Caco-2 (cell line): ENCODE measurements at regions not wholly inside any gene's neighbourhood (a gene's known extent, or its start where the extent isn't known, plus 50 kb on each side); places are given as distances from the start of the nearest gene placed in this dataset.

Experiments used
- BruUV-seq: library from RNA; stranded (reverse); fragments of 400-500 nt; replicated peaks from 2 replicates; lab custom pipeline; 2021; lab: Mats Ljungman, UMichigan
- CTCF ChIA-PET: fragments of 300-600 bp; sonication (Branson Sonifier 250); formaldehyde crosslinking; loops from one replicate; lab custom pipeline; 2022; ENCODE audit warnings: antibody characterized with exemption; lab: Charles Lee
- POLR2A ChIA-PET: fragments of 300-600 bp; sonication (Branson Sonifier 250); formaldehyde crosslinking; loops from one replicate; lab custom pipeline; 2022; ENCODE audit warnings: antibody characterized with exemption; lab: Charles Lee
- DNase-seq, 2 experiments: peaks; one replicate each; pipeline versions ENCODE4 v3.0.0 to v3.0.0-alpha.2; 2020 to 2022
- H3K27me3 ChIP-seq: replicated peaks from 2 replicates; pipeline ENCODE4 v1.6.0; 2011; ENCODE audit warnings: low read length; ENCODE audit not compliant: control insufficient read depth, insufficient read depth
- H3K36me3 ChIP-seq: 2 replicates; pipeline ENCODE4 v1.5.1; 2011; ENCODE audit warnings: low read length; ENCODE audit not compliant: control insufficient read depth, insufficient read depth
- H3K4me1 ChIP-seq: fragments of 250-450 bp; sonication (Bioruptor Pico); 2 replicates; pipeline ENCODE4 v1.5.1; 2020; ENCODE audit warnings: mild to moderate bottlenecking
- H3K4me3 ChIP-seq: 2 replicates; pipeline ENCODE4 v1.5.1; 2011; ENCODE audit warnings: low read depth, mild to moderate bottlenecking, control low read depth, low read length
- H3K9me3 ChIP-seq: fragments of 250-450 bp; sonication (Bioruptor Pico); 2 replicates; pipeline ENCODE4 v1.5.1; 2020; ENCODE audit warnings: mild to moderate bottlenecking, moderate library complexity
- H3K27ac Mint-ChIP-seq: one replicate; pipeline ENCODE4 v1.8.0; 2022; ENCODE audit warnings: mixed read lengths; ENCODE audit not compliant: unreplicated experiment
- H3K27me3 Mint-ChIP-seq: one replicate; pipeline ENCODE4 v1.8.0; 2022; ENCODE audit warnings: mixed read lengths; ENCODE audit not compliant: insufficient read depth, unreplicated experiment
- H3K36me3 Mint-ChIP-seq: one replicate; pipeline ENCODE4 v1.8.0; 2022; ENCODE audit warnings: mild to moderate bottlenecking, mixed read lengths; ENCODE audit not compliant: insufficient read depth, unreplicated experiment
- H3K4me1 Mint-ChIP-seq: one replicate; pipeline ENCODE4 v1.8.0; 2022; ENCODE audit warnings: low read depth, mixed read lengths; ENCODE audit not compliant: unreplicated experiment
- H3K4me3 Mint-ChIP-seq: one replicate; pipeline ENCODE4 v1.8.0; 2022; ENCODE audit warnings: mild to moderate bottlenecking, moderate library complexity, mixed read lengths; ENCODE audit not compliant: unreplicated experiment
- H3K9me3 Mint-ChIP-seq: one replicate; pipeline ENCODE4 v1.8.0; 2022; ENCODE audit warnings: mixed read lengths; ENCODE audit not compliant: unreplicated experiment
- CTCF ChIP-seq, 2 experiments: fragments of 200-600 bp in 1 of 2; IDR thresholded peaks; 1 replicate in 1 of 2; 2 replicates in 1 of 2; pipeline versions ENCODE4 v1.5.1 to v1.8.0; 2011 to 2022; ENCODE audit warnings: antibody characterized with exemption in 1 of 2, control low read depth in 1 of 2, inconsistent platforms in 1 of 2, low read depth in 1 of 2, low read length in 1 of 2, mild to moderate bottlenecking in 1 of 2, moderate library complexity in 1 of 2; ENCODE audit not compliant: insufficient read depth in 1 of 2, severe bottlenecking in 1 of 2, unreplicated experiment in 1 of 2
- intact Hi-C: fragments of 100-400 bp; cut with micrococcal nuclease; formaldehyde crosslinking; loops from one replicate; pipeline ENCODE4 v1.10.0; 2022; ENCODE audit not compliant: unreplicated experiment

- Mint-ChIP-seq H3K27ac (no peak overlapping the region), H3K36me3 (no peaks in the 10 kb centered on the region), H3K4me3 (no peak overlapping the region), H3K9me3 (peaks cover 10% of the 10 kb centered on the region), H3K4me1 (no peaks in the 10 kb centered on the region), H3K27me3 (peaks cover 5% of the 10 kb centered on the region)
- POLR2A ChIA-PET, result no interaction called here
- no TSS peak for BruUV-seq
- intact Hi-C loops, result no loop called here
- Histone ChIP-seq H3K4me1 (no peaks in the 10 kb centered on the region), H3K27me3 (no peaks in the 10 kb centered on the region), H3K4me3 (no peak overlapping the region), H3K9me3 (no peaks in the 10 kb centered on the region), H3K36me3 (no peaks in the 10 kb centered on the region)
- CTCF ChIA-PET, result no interaction called here
- TF ChIP-seq CTCF (IDR thresholded peaks at IDR 0.05; ENCODE audit: insufficient read depth in 1 of 2, low read depth in 1 of 2, low read length in 1 of 2, severe bottlenecking in 1 of 2, unreplicated experiment in 1 of 2), result no peak
- DNase-seq, result no peak
These were observed 406.2 kb upstream of the PCDH7 start for GRCh38 chr4:30314001-30314400.

DNA sequence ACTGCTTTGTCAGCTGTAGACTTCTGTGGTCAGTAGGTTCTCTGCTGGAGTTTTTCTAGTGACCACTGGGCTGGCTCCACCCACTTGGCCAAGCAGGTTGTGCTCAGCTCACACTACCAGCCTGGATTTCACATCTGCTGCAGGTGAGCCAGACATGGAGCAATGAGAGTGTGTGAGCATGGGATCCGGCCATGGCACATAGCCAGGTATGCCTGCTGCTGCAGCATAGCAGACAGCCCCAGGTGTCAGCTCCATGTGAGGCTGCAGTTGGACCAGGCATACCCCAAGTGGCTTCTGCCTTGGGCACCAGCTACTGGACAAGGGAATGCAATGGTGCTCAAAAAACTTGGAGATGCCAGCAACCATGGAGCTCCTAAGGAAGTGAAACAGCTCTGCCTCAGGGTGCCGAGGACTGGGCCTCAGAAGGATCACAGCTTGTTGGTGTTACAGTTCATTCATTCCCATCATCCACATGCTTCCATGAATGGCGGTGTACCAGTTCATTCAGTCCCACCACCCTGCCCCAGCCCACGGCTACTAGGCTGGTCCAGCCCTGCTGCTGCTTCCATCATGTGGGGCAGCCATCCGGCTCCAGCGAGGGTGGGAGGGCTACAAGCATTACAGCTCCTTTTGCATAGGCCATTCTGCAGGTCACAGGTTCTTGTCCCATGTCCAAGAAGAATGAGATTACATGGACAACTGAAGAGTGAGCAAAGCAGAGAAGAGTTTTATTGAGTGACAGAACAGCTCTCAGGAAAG, 389.1 kb upstream of the PCDH7 start:
- Mint-ChIP-seq H3K36me3 (no peaks in the 10 kb centered on the region), H3K4me1 (no peaks in the 10 kb centered on the region), H3K27ac (no peak overlapping the region), H3K9me3 (no peaks in the 10 kb centered on the region), H3K4me3 (no peak overlapping the region), H3K27me3 (no peaks in the 10 kb centered on the region)
- H3K4me3 ChIP-seq, result no peak overlapping the region
- CTCF ChIA-PET, result no interaction called here
- H3K4me1 ChIP-seq, result no peaks in the 10 kb centered on the region
- POLR2A ChIA-PET, result no interaction called here
- peaks cover 10% of the 10 kb centered on the region; the same call in 1 of the 2 replicates for H3K9me3 ChIP-seq
- H3K36me3 ChIP-seq, result no peaks in the 10 kb centered on the region
- BruUV-seq, result no TSS peak
- H3K27me3 ChIP-seq, result no peaks in the 10 kb centered on the region
- no peak for TF ChIP-seq CTCF (IDR thresholded peaks at IDR 0.05; ENCODE audit: insufficient read depth in 1 of 2, low read depth in 1 of 2, low read length in 1 of 2, severe bottlenecking in 1 of 2, unreplicated experiment in 1 of 2)
- DNase-seq, result no peak
- intact Hi-C loops, result no loop called here

- Mint-ChIP-seq H3K36me3 (no peaks in the 10 kb centered on the region), H3K9me3 (no peaks in the 10 kb centered on the region), H3K27ac (no peak overlapping the region), H3K4me3 (no peak overlapping the region), H3K4me1 (no peaks in the 10 kb centered on the region), H3K27me3 (no peaks in the 10 kb centered on the region)
- Histone ChIP-seq H3K4me1 (no peaks in the 10 kb centered on the region), H3K27me3 (no peaks in the 10 kb centered on the region), H3K4me3 (no peak overlapping the region), H3K9me3 (no peaks in the 10 kb centered on the region), H3K36me3 (no peaks in the 10 kb centered on the region)
- TF ChIP-seq CTCF (IDR thresholded peaks at IDR 0.05; ENCODE audit: insufficient read depth in 1 of 2, low read depth in 1 of 2, low read length in 1 of 2, severe bottlenecking in 1 of 2, unreplicated experiment in 1 of 2), result no peak
- CTCF ChIA-PET, result no interaction called here
- no TSS peak for BruUV-seq
- intact Hi-C loops, result no loop called here
- no peak for DNase-seq
- POLR2A ChIA-PET, result no interaction called here
These were observed 378.4 kb upstream of the PCDH7 start for GRCh38 chr4:30341731-30342130.
